ENCODE measurements at regions not wholly inside any gene's neighbourhood (a gene's known extent, or its start where the extent isn't known, plus 50 kb on each side); places are given as distances from the start of the nearest gene placed in this dataset.

- POLR2A ChIA-PET = no interaction called here
- FAIRE-seq = no peak
- Histone ChIP-seq H3K79me2 (ENCODE audit: control insufficient read depth, insufficient read depth, low read length) (no peaks in the 10 kb centered on the region), H3K9me3 (replicated peaks; ENCODE audit: control insufficient read depth, insufficient read depth, low read length) (no peaks in the 10 kb centered on the region), H3K4me2 (ENCODE audit: control insufficient read depth, insufficient read depth) (no peak overlapping the region), H4K20me1 (ENCODE audit: control insufficient read depth, insufficient read depth) (no peaks in the 10 kb centered on the region), H3K27ac (ENCODE audit: control insufficient read depth, insufficient read depth) (no peak overlapping the region), H3K27me3 (replicated peaks in 1 of 2; ENCODE audit: control insufficient read depth in 2 of 2, insufficient read depth in 2 of 2, low read length in 1 of 2) (no peaks in the 10 kb centered on the region; a peak in 1 of 4 replicates), H3K36me3 (ENCODE audit: control insufficient read depth in 2 of 2, insufficient read depth in 2 of 2, low read length in 1 of 2) (no peaks in the 10 kb centered on the region), H3K4me1 (ENCODE audit: control insufficient read depth, insufficient read depth, low read length) (peaks cover 8% of the 10 kb centered on the region), H3K4me3 (no peak overlapping the region), H2AFZ (ENCODE audit: control insufficient read depth, low read depth, low read length) (no peak overlapping the region), H3K9ac (ENCODE audit: control insufficient read depth, insufficient read depth, low read length) (no peak overlapping the region)
- ATAC-seq = no peak
- no peak for DNase-seq (ENCODE audit: low read depth, low spot score)
- intact Hi-C loops (cut with micrococcal nuclease; ENCODE audit: unreplicated experiment) = no loop called here
- RAD21 ChIA-PET (ENCODE audit: unreplicated experiment) = no interaction called here
- CTCF ChIA-PET = interaction anchor here (0.8 kb wide), 1 partner anchor 15 kb away, joined by 3 read pairs; no protein-coding TSS in a partner anchor
- in situ Hi-C loops (cut with MboI) = no loop called here
- BruUV-seq (replicated peaks) = no TSS peak
- SMC1A ChIA-PET (ENCODE audit: uncharacterized antibody, unreplicated experiment) = interaction anchor here (0.6 kb wide), 2 partner anchors 68 to 173 kb away, joined by 3 to 4 read pairs; no protein-coding TSS in a partner anchor
- no peak for TF ChIP-seq ASH2L (IDR thresholded peaks at IDR 0.05; ENCODE audit: borderline replicate concordance, low read depth)
- no peak for TF ChIP-seq REST (IDR thresholded peaks at IDR 0.05; ENCODE audit: low read depth, low read length)
- TF ChIP-seq KDM1A (IDR thresholded peaks at IDR 0.05; ENCODE audit: borderline replicate concordance) = no peak
- TF ChIP-seq SUPT20H (IDR thresholded peaks at IDR 0.05; ENCODE audit: borderline replicate concordance, control insufficient read depth, low read depth, low read length) = no peak
- no peak for TF ChIP-seq PRDM15 (CRISPR knock-in tag; IDR thresholded peaks at IDR 0.05)
- TF ChIP-seq ZNF274 (IDR thresholded peaks at IDR 0.05; ENCODE audit: insufficient read depth, insufficient read length) = no peak
- WGBS (ENCODE audit: insufficient coverage, insufficient replicate concordance, low lambda C conversion rate, missing lambda C conversion rate) = 81% methylated on average over 8 of the region's 8 CpGs
Measured at GRCh38 chr9:95760791-95761190, 114.7 kb upstream of the ERCC6L2 start.
